ENCODE measurements at regions not wholly inside any gene's neighbourhood (a gene's known extent, or its start where the extent isn't known, plus 50 kb on each side); places are given as distances from the start of the nearest gene placed in this dataset.

GRCh38 chr10:43746906-43747305 lies 98.2 kb upstream of the ZNF32 start:
- Histone ChIP-seq H3K27me3 (ENCODE audit: control insufficient read depth, insufficient read depth, low read length) (no peaks in the 10 kb centered on the region), H3K4me3 (ENCODE audit: low read depth, low read length) (no peak overlapping the region), H3K9me3 (ENCODE audit: control insufficient read depth, insufficient read depth, low read length) (no peaks in the 10 kb centered on the region; the same call in 1 of the 2 replicates), H3K27ac (ENCODE audit: low read depth, low read length) (no peak overlapping the region)
- CTCF ChIA-PET: interaction anchor here (0.7 kb wide), 1 partner anchor 564 kb away, joined by 3 read pairs; no protein-coding TSS in a partner anchor
- no peak for TF ChIP-seq CTCF (IDR thresholded peaks at IDR 0.05; ENCODE audit: low read depth, low read length)
- POLR2A ChIA-PET: no interaction called here
- DNase-seq (ENCODE audit: low read depth, low spot score): no peak

- no peaks in the 10 kb centered on the region for H3K9me3 ChIP-seq (ENCODE audit: control insufficient read depth, insufficient read depth, low read length)
- TF ChIP-seq CTCF (IDR thresholded peaks at IDR 0.05; ENCODE audit: low read depth, low read length): no peak
- ChIA-PET CTCF (no interaction called here), POLR2A (no interaction called here)
- H3K27me3 ChIP-seq (ENCODE audit: control insufficient read depth, insufficient read depth, low read length): no peaks in the 10 kb centered on the region
- H3K27ac ChIP-seq (ENCODE audit: low read depth, low read length): no peak overlapping the region
- DNase-seq (ENCODE audit: low read depth, low spot score): no peak
- no peak overlapping the region for H3K4me3 ChIP-seq (ENCODE audit: low read depth, low read length)
These were observed 90.5 kb upstream of the ZNF32 start for GRCh38 chr10:43739161-43739560.

GRCh38 chr10:43737003-43737402 lies 88.3 kb upstream of the ZNF32 start:
- CTCF ChIA-PET: interaction anchor here (0.6 kb wide), 1 partner anchor 21 kb away, joined by 5 read pairs; no protein-coding TSS in a partner anchor
- Histone ChIP-seq H3K4me3 (ENCODE audit: low read depth, low read length) (no peak overlapping the region), H3K9me3 (ENCODE audit: control insufficient read depth, insufficient read depth, low read length) (no peaks in the 10 kb centered on the region), H3K27ac (ENCODE audit: low read depth, low read length) (no peak overlapping the region), H3K27me3 (ENCODE audit: control insufficient read depth, insufficient read depth, low read length) (no peaks in the 10 kb centered on the region)
- no peak for DNase-seq (ENCODE audit: low read depth, low spot score)
- POLR2A ChIA-PET: no interaction called here
- TF ChIP-seq CTCF (IDR thresholded peaks at IDR 0.05; ENCODE audit: low read depth, low read length): no peak

- ChIA-PET POLR2A (no interaction called here), CTCF (interaction anchor here (0.8 kb wide), 1 partner anchor 11 kb away, joined by 3 read pairs; no protein-coding TSS in a partner anchor)
- no peaks in the 10 kb centered on the region for H3K27me3 ChIP-seq (ENCODE audit: control insufficient read depth, insufficient read depth, low read length)
- H3K27ac ChIP-seq (ENCODE audit: low read depth, low read length): no peak overlapping the region
- peak; percentile 13 for DNase-seq (ENCODE audit: low read depth, low spot score)
- no peak overlapping the region for H3K4me3 ChIP-seq (ENCODE audit: low read depth, low read length)
- no peak for TF ChIP-seq CTCF (IDR thresholded peaks at IDR 0.05; ENCODE audit: low read depth, low read length)
- H3K9me3 ChIP-seq (ENCODE audit: control insufficient read depth, insufficient read depth, low read length): no peaks in the 10 kb centered on the region
These were observed 87.2 kb upstream of the ZNF32 start for GRCh38 chr10:43735907-43736306.

GRCh38 chr10:43734716-43735115 lies 86.0 kb upstream of the ZNF32 start:
- H3K9me3 ChIP-seq (ENCODE audit: control insufficient read depth, insufficient read depth, low read length): no peaks in the 10 kb centered on the region; the same call in 1 of the 2 replicates
- CTCF ChIA-PET: no interaction called here
- no peak for TF ChIP-seq CTCF (IDR thresholded peaks at IDR 0.05; ENCODE audit: low read depth, low read length)
- H3K27ac ChIP-seq (ENCODE audit: low read depth, low read length): no peak overlapping the region
- no peak overlapping the region for H3K4me3 ChIP-seq (ENCODE audit: low read depth, low read length)
- H3K27me3 ChIP-seq (ENCODE audit: control insufficient read depth, insufficient read depth, low read length): no peaks in the 10 kb centered on the region
- no peak for DNase-seq (ENCODE audit: low read depth, low spot score)
- POLR2A ChIA-PET: no interaction called here
